Retinal pigment epithelial cell (primary cell): ENCODE measurements at regions not wholly inside any gene's neighbourhood (a gene's known extent, or its start where the extent isn't known, plus 50 kb on each side); places are given as distances from the start of the nearest gene placed in this dataset.

Experiments used
- DNase-seq: peaks from one replicate; pipeline ENCODE4 v3.0.0-alpha.2; 2010; ENCODE audit warnings: low read depth
- H3K4me3 ChIP-seq: 2 replicates; pipeline ENCODE4 v1.5.1; 2011; ENCODE audit warnings: mild to moderate bottlenecking, low read length, control low read depth, moderate library complexity
- CTCF ChIP-seq: conservative IDR thresholded peaks from 2 replicates; pipeline ENCODE4 v1.5.1; 2011; ENCODE audit warnings: low read depth, low read length, control low read depth, inconsistent platforms

- no peak overlapping the region for H3K4me3 ChIP-seq
- DNase-seq, result no peak
- TF ChIP-seq CTCF, result no peak
These were observed 259.9 kb upstream of the STARD13 start for GRCh38 chr13:33545492-33545891.

DNA sequence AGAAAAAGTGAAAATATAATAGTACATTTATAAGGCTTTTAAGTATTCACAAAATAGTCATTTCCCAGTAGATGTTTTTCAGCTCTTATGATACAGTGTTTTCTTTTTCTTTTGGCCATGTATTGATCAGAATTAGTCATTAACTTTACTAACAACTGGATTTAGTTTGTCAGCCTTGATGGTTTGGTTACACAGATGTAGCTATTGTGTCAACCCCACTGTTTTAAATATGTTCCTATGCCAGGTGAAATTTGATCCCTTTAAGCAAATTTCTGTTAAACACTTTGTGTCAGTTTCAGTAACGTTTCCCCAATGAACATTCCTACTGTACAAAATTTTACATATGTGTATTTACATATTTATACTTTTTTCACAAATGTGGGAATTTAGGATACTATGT lies 261.5 kb upstream of the STARD13 start:
- H3K4me3 ChIP-seq, result no peak overlapping the region
- DNase-seq, result no peak
- no peak for TF ChIP-seq CTCF

GRCh38 chr13:33548069-33548468 lies 262.5 kb upstream of the STARD13 start:
- no peak for TF ChIP-seq CTCF
- no peak overlapping the region for H3K4me3 ChIP-seq

DNA sequence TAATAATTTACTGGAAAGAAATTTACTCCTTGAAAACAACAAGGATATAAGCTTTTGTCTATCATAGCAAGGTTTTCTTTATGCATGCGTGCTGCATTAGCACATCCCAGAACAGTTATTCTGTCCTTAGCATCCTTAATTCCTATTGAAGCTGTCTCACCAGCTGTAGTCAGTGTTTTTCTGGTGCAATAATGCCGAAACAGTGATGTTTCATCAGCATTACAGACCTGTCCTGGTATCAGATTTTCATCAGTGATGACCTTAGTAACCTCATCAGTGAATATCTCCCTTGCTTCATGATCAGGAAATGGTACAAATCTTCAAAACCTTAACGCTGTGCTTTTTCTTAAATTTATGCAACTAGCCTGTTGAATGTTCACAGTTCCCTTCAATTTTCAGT lies 264.7 kb upstream of the STARD13 start:
- H3K4me3 ChIP-seq, result no peak overlapping the region
- DNase-seq, result no peak
- TF ChIP-seq CTCF, result no peak

More at GRCh38 chr13:33548069-33548468, 262.5 kb upstream of the STARD13 start:
- no peak for DNase-seq

GRCh38 chr13:33550885-33551284 lies 265.3 kb upstream of the STARD13 start:
- no peak overlapping the region for H3K4me3 ChIP-seq
- no peak for TF ChIP-seq CTCF
- no peak for DNase-seq

- TF ChIP-seq CTCF, result no peak
- no peak for DNase-seq
- H3K4me3 ChIP-seq, result no peak overlapping the region
These were observed 262.8 kb upstream of the RFC3 start for GRCh38 chr13:33554919-33555791.

DNA sequence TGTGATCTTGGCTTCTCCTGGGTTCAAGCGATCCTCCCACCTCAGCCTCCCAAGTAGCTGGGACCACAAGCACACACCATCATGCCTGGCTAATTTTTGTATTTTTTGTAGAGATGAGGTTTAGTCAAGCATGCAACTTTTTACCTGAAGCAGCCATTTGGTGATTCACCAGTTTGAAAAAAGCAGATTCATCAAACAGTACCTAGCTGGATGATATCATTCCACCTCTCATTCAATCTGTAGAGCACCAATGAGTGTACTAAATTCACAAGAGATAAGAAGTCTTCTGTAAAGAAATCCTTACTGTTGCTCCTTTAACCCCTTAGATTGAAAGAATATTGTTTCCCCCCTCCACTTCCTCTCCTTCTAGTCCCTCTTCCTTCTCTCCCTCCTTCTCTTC lies 261.1 kb upstream of the RFC3 start:
- DNase-seq, result no peak
- no peak overlapping the region for H3K4me3 ChIP-seq
- TF ChIP-seq CTCF, result no peak
